ENCODE measurements at regions not wholly inside any gene's neighbourhood (a gene's known extent, or its start where the extent isn't known, plus 50 kb on each side); places are given as distances from the start of the nearest gene placed in this dataset.

GRCh38 chr6:22783931-22784330 lies 214.6 kb downstream of the HDGFL1 start:
- TF ChIP-seq CTCF (IDR thresholded peaks at IDR 0.05; ENCODE audit: insufficient read depth, low read length, missing control alignments) = no peak

GRCh38 chr6:22784601-22785410 lies 215.4 kb downstream of the HDGFL1 start:
- POLR2A ChIA-PET = interaction anchor here (0.7 kb wide), 1 partner anchor 15 kb away, joined by 3 read pairs; no protein-coding TSS in a partner anchor
- no peak for DNase-seq (ENCODE audit: low read depth, low spot score)
- no peak for TF ChIP-seq CTCF (IDR thresholded peaks at IDR 0.05; ENCODE audit: insufficient read depth, low read length, missing control alignments)
- CTCF ChIA-PET = interaction anchor here (1.1 kb wide), 1 partner anchor 32 kb away, joined by 3 read pairs; no protein-coding TSS in a partner anchor
- H3K4me3 ChIP-seq (ENCODE audit: low read depth, low read length) = no peak overlapping the region

More at GRCh38 chr6:22783931-22784330, 214.6 kb downstream of the HDGFL1 start:
- DNase-seq (ENCODE audit: low read depth, low spot score) = no peak
- no peak overlapping the region for H3K4me3 ChIP-seq (ENCODE audit: low read depth, low read length)
- ChIA-PET CTCF (no interaction called here), POLR2A (no interaction called here)

GRCh38 chr6:22788038-22788437 lies 218.7 kb downstream of the HDGFL1 start:
- no peak overlapping the region for H3K4me3 ChIP-seq (ENCODE audit: low read depth, low read length)
- ChIA-PET POLR2A (interaction anchor here (0.6 kb wide), 1 partner anchor 133 kb away, joined by 3 read pairs; no protein-coding TSS in a partner anchor), CTCF (no interaction called here)
- DNase-seq (ENCODE audit: low read depth, low spot score) = no peak
- no peak for TF ChIP-seq CTCF (IDR thresholded peaks at IDR 0.05; ENCODE audit: insufficient read depth, low read length, missing control alignments)

GRCh38 chr6:22789315-22789714 lies 219.9 kb downstream of the HDGFL1 start:
- H3K4me3 ChIP-seq (ENCODE audit: low read depth, low read length) = no peak overlapping the region
- CTCF ChIA-PET = no interaction called here
- POLR2A ChIA-PET = no interaction called here
- no peak for DNase-seq (ENCODE audit: low read depth, low spot score)
- TF ChIP-seq CTCF (IDR thresholded peaks at IDR 0.05; ENCODE audit: insufficient read depth, low read length, missing control alignments) = no peak

GRCh38 chr6:22794844-22795243 lies 225.5 kb downstream of the HDGFL1 start:
- CTCF ChIA-PET = no interaction called here
- no peak overlapping the region for H3K4me3 ChIP-seq (ENCODE audit: low read depth, low read length)
- DNase-seq (ENCODE audit: low read depth, low spot score) = no peak
- TF ChIP-seq CTCF (IDR thresholded peaks at IDR 0.05; ENCODE audit: insufficient read depth, low read length, missing control alignments) = no peak
- POLR2A ChIA-PET = no interaction called here

GRCh38 chr6:22800451-22800850 lies 231.1 kb downstream of the HDGFL1 start:
- no peak for DNase-seq (ENCODE audit: low read depth, low spot score)
- CTCF ChIA-PET = no interaction called here
- POLR2A ChIA-PET = interaction anchor here (0.9 kb wide), 1 partner anchor 16 kb away, joined by 3 read pairs; no protein-coding TSS in a partner anchor
- no peak for TF ChIP-seq CTCF (IDR thresholded peaks at IDR 0.05; ENCODE audit: insufficient read depth, low read length, missing control alignments)
- no peak overlapping the region for H3K4me3 ChIP-seq (ENCODE audit: low read depth, low read length)
